HEK293 (cell line): ENCODE measurements at regions not wholly inside any gene's neighbourhood (a gene's known extent, or its start where the extent isn't known, plus 50 kb on each side); places are given as distances from the start of the nearest gene placed in this dataset.

Source experiments
- CTCF ChIA-PET: fragments of 350-600 bp; formaldehyde crosslinking; extraction: SDS; loops from one replicate; lab custom pipeline; 2021; ENCODE audit warnings: antibody characterized with exemption; lab: Yijun Ruan, JAX
- POLR2A ChIA-PET: fragments of 300-600 bp; formaldehyde crosslinking; extraction: SDS; loops from one replicate; lab custom pipeline; 2020; ENCODE audit warnings: antibody characterized with exemption, inconsistent platforms; lab: Yijun Ruan, JAX
- H3K27ac ChIP-seq: fragments of 200-500 bp; sonication (Bioruptor generic); 2 replicates; pipeline ENCODE4 v1.5.1; 2014; ENCODE audit warnings: low read depth, low read length, control low read depth, inconsistent platforms; ENCODE audit errors: extremely low read depth
- H3K36me3 ChIP-seq, 2 experiments: fragments of 200-500 bp in 1 of 2; sonication (Bioruptor generic) in 1 of 2; 1 replicate in 1 of 2; 2 replicates in 1 of 2; pipeline ENCODE4 v1.5.1; 2014 to 2017; ENCODE audit warnings: inconsistent platforms in 2 of 2, low read length in 2 of 2; ENCODE audit not compliant: control insufficient read depth in 2 of 2, insufficient read depth in 1 of 2
- H3K4me1 ChIP-seq: fragments of 200-500 bp; sonication (Bioruptor generic); 2 replicates; pipeline ENCODE4 v1.5.1; 2014; ENCODE audit warnings: mild to moderate bottlenecking, low read length, inconsistent platforms; ENCODE audit not compliant: control insufficient read depth, insufficient read depth
- H3K4me3 ChIP-seq: 2 replicates; pipeline ENCODE4 v1.5.1; 2011; ENCODE audit warnings: low read depth, mild to moderate bottlenecking, control low read depth, low read length, moderate library complexity
- H3K9me3 ChIP-seq: fragments of 200-500 bp; sonication (Bioruptor generic); 2 replicates; pipeline ENCODE4 v1.5.1; 2014; ENCODE audit warnings: low read depth, low read length, inconsistent platforms; ENCODE audit not compliant: control insufficient read depth, insufficient read depth
- AEBP2 ChIP-seq: fragments of 450-650 bp; formaldehyde crosslinking; IDR thresholded peaks from 2 replicates; pipeline ENCODE4 v1.5.1; 2016; ENCODE audit warnings: missing biosample characterization, missing genetic modification characterization, borderline replicate concordance
- EGR2 ChIP-seq: fragments of 450-650 bp; formaldehyde crosslinking; IDR thresholded peaks from 2 replicates; pipeline ENCODE4 v1.5.1; 2016; ENCODE audit warnings: low read depth, missing biosample characterization, missing genetic modification characterization
- KLF17 ChIP-seq: fragments of 450-650 bp; formaldehyde crosslinking; IDR thresholded peaks from 2 replicates; pipeline ENCODE4 v1.5.1; 2016; ENCODE audit warnings: missing biosample characterization, missing genetic modification characterization
- ZBTB10 ChIP-seq: fragments of 450-650 bp; formaldehyde crosslinking; IDR thresholded peaks from 2 replicates; pipeline ENCODE4 v1.5.1; 2016; ENCODE audit warnings: missing biosample characterization, missing genetic modification characterization
- ZBTB49 ChIP-seq: fragments of 450-650 bp; formaldehyde crosslinking; IDR thresholded peaks from 2 replicates; pipeline ENCODE4 v1.5.1; 2016; ENCODE audit warnings: missing biosample characterization, missing genetic modification characterization, low read depth
- ZBTB7A ChIP-seq: fragments of 450-650 bp; formaldehyde crosslinking; IDR thresholded peaks from 2 replicates; pipeline ENCODE4 v1.5.1; 2016; ENCODE audit warnings: low read depth, missing biosample characterization, missing genetic modification characterization
- ZNF114 ChIP-seq: fragments of 450-650 bp; formaldehyde crosslinking; IDR thresholded peaks from 2 replicates; pipeline ENCODE4 v1.5.0; 2017; ENCODE audit warnings: missing biosample characterization, missing genetic modification characterization
- ZNF175 ChIP-seq: fragments of 450-650 bp; formaldehyde crosslinking; IDR thresholded peaks from 2 replicates; pipeline ENCODE4 v1.5.1; 2016; ENCODE audit warnings: missing biosample characterization, missing genetic modification characterization
- ZNF19 ChIP-seq: fragments of 450-650 bp; formaldehyde crosslinking; IDR thresholded peaks from 2 replicates; pipeline ENCODE4; 2016; ENCODE audit warnings: missing biosample characterization, missing genetic modification characterization, low read depth
- ZNF221 ChIP-seq: fragments of 450-650 bp; formaldehyde crosslinking; IDR thresholded peaks from 2 replicates; pipeline ENCODE4 v1.5.1; 2017; ENCODE audit warnings: missing biosample characterization, missing genetic modification characterization, borderline replicate concordance
- ZNF37A ChIP-seq: fragments of 450-650 bp; IDR thresholded peaks from 2 replicates; pipeline ENCODE4 v1.5.1; 2018; ENCODE audit warnings: missing biosample characterization, missing genetic modification characterization
- ZNF473 ChIP-seq: fragments of 450-650 bp; formaldehyde crosslinking; IDR thresholded peaks from 2 replicates; pipeline ENCODE4 v1.5.1; 2017; ENCODE audit warnings: missing biosample characterization, missing genetic modification characterization
- ZNF48 ChIP-seq: fragments of 450-650 bp; formaldehyde crosslinking; IDR thresholded peaks from 2 replicates; pipeline ENCODE4 v1.5.1; 2016; ENCODE audit warnings: missing biosample characterization, missing genetic modification characterization
- ZNF514 ChIP-seq: fragments of 450-650 bp; formaldehyde crosslinking; IDR thresholded peaks from 2 replicates; pipeline ENCODE4 v1.5.1; 2016; ENCODE audit warnings: missing biosample characterization, missing genetic modification characterization
- ZNF518A ChIP-seq: fragments of 450-650 bp; formaldehyde crosslinking; conservative IDR thresholded peaks from 2 replicates; pipeline ENCODE4 v1.5.1; 2016; ENCODE audit warnings: low read depth, missing biosample characterization, missing genetic modification characterization
- ZNF585B ChIP-seq: fragments of 450-650 bp; formaldehyde crosslinking; IDR thresholded peaks from 2 replicates; pipeline ENCODE4 v1.5.1; 2016; ENCODE audit warnings: missing biosample characterization, missing genetic modification characterization
- ZNF670 ChIP-seq: fragments of 450-650 bp; formaldehyde crosslinking; IDR thresholded peaks from 2 replicates; pipeline ENCODE4 v1.5.1; 2016; ENCODE audit warnings: missing biosample characterization, missing genetic modification characterization, low read depth
- ZNF707 ChIP-seq: fragments of 450-650 bp; formaldehyde crosslinking; IDR thresholded peaks from 2 replicates; pipeline ENCODE4 v1.5.1; 2016; ENCODE audit warnings: missing biosample characterization, missing genetic modification characterization
- ZNF776 ChIP-seq: fragments of 450-650 bp; formaldehyde crosslinking; IDR thresholded peaks from 2 replicates; pipeline ENCODE4 v1.5.0; 2017; ENCODE audit warnings: missing biosample characterization, missing genetic modification characterization, borderline replicate concordance
- ZNF791 ChIP-seq: fragments of 450-650 bp; formaldehyde crosslinking; IDR thresholded peaks from 2 replicates; pipeline ENCODE4 v1.5.1; 2016; ENCODE audit warnings: missing biosample characterization, missing genetic modification characterization
- ZSCAN16 ChIP-seq: fragments of 450-650 bp; formaldehyde crosslinking; IDR thresholded peaks from 2 replicates; pipeline ENCODE4 v1.5.1; 2016; ENCODE audit warnings: missing biosample characterization, missing genetic modification characterization
- ZSCAN23 ChIP-seq: fragments of 450-650 bp; formaldehyde crosslinking; IDR thresholded peaks from 2 replicates; pipeline ENCODE4 v1.5.1; 2016; ENCODE audit warnings: missing biosample characterization, missing genetic modification characterization

- H3K4me1 ChIP-seq: no peaks in the 10 kb centered on the region
- CTCF ChIA-PET: interaction anchor here (0.6 kb wide), 2 partner anchors 520 to 595 kb away, joined by 3 to 6 read pairs; no protein-coding TSS in a partner anchor
- no peaks in the 10 kb centered on the region for H3K36me3 ChIP-seq
- H3K4me3 ChIP-seq: no peak overlapping the region
- POLR2A ChIA-PET: no interaction called here
- TF ChIP-seq ZNF175 (tag by site-specific recombination) (no peak), ZNF473 (tag by site-specific recombination) (no peak), EGR2 (tag by site-specific recombination) (no peak), ZBTB49 (tag by site-specific recombination) (no peak), ZNF48 (no peak), ZNF585B (tag by site-specific recombination) (no peak), ZBTB7A (tag by site-specific recombination) (no peak), ZNF221 (tag by site-specific recombination) (no peak), ZNF37A (no peak), ZNF19 (no peak), ZNF670 (tag by site-specific recombination) (no peak), ZNF791 (no peak), ZBTB10 (no peak), ZNF707 (tag by site-specific recombination) (no peak), ZNF114 (no peak), ZSCAN16 (tag by site-specific recombination) (no peak)
- no peak overlapping the region for H3K27ac ChIP-seq
- no peaks in the 10 kb centered on the region for H3K9me3 ChIP-seq
Observed at GRCh38 chr11:115705200-115705599, 201.0 kb upstream of the CADM1 start.

GRCh38 chr11:115700981-115701875 is 197.0 kb upstream of the CADM1 start:
- POLR2A ChIA-PET: no interaction called here

More at GRCh38 chr11:115700981-115701875, 197.0 kb upstream of the CADM1 start:
- H3K4me1 ChIP-seq: no peaks in the 10 kb centered on the region
- no peak overlapping the region for H3K27ac ChIP-seq
- no peak for TF ChIP-seq ZNF514
- TF ChIP-seq ZNF518A (tag by site-specific recombination): no peak
- TF ChIP-seq ZNF48: no peak
- TF ChIP-seq ZNF175 (tag by site-specific recombination): no peak
- no peak for TF ChIP-seq ZNF776
- TF ChIP-seq ZSCAN23 (tag by site-specific recombination): no peak
- no peak for TF ChIP-seq KLF17 (tag by site-specific recombination)
- no peak for TF ChIP-seq AEBP2 (tag by site-specific recombination)
- no peak overlapping the region for H3K4me3 ChIP-seq
- no peaks in the 10 kb centered on the region for H3K36me3 ChIP-seq
- no peaks in the 10 kb centered on the region for H3K9me3 ChIP-seq
- CTCF ChIA-PET: no interaction called here
